ENCODE measurements at regions not wholly inside any gene's neighbourhood (a gene's known extent, or its start where the extent isn't known, plus 50 kb on each side); places are given as distances from the start of the nearest gene placed in this dataset.
A peak's percentile ranks its signal among the peaks of the same experiment; 100 is the strongest.
"Not testable (repeated sequence)": the region's sequence is repeated elsewhere in the genome, so short reads cannot be mapped to it uniquely, and the experiment has no call there.

- no peak for DNase-seq (ENCODE audit: low spot score)
Observed at GRCh38 chr2:125364984-125365265, 1291.0 kb upstream of the GYPC start.

- no peak for DNase-seq (ENCODE audit: low spot score)
Observed at GRCh38 chr2:125371867-125372266, 1284.1 kb upstream of the GYPC start.

DNA sequence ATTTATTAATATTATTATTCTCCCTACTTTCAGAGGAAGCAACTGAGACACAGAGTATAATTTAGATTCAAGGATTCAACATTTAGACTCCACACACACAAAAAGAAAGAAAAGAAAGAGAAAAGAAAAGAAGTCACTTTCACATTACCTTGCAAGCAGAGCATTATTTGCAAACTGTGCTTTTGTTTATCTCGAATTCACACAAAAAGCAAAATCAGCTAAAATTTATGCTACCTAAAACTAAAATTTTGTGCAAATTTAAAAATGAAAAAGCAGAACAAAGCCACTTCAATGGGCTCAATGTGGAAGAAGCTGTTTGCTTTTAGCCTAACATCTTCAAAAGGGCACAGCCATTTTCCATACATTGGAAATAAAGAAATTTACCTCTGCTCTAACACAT lies 1282.7 kb upstream of the GYPC start:
- no peak for DNase-seq (ENCODE audit: low spot score)

- DNase-seq (ENCODE audit: low spot score) = no peak
Observed at GRCh38 chr2:125386074-125386473, 1269.9 kb upstream of the GYPC start.

DNA sequence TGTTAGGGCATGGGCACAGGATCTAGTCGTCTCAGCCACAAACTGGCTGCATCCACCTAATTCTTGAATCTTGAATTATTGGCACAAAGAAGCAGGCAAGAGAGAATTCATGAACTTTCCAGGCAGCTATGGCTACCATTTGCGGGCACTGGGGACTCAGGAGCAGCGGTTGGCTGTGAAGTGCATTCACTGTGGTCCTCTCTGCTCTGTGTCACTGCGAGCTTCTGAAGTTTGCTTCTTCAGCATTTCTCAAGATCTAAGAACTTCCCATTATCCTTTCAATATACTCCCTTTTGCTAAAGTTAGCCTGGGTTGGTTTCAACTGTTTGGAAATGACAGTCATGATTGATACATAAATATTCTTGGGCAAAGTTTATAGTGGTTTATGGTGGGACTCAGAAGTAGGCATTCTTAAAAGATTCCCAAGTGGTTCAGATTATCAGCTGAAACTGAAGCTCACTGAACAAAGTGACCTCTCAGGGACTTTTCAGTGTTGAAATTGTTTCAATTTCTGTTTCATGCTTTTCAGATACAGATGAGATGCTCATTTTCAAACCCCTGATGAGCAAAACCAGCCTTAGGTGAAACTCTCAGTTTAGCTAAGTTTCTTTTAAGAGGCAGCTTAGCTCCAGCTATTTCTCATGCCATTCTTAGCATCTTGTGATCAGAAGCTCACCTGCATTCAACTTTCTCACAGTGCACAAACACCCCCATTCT lies 1258.3 kb upstream of the GYPC start:
- DNase-seq (ENCODE audit: low spot score) = no peak

- no peak for DNase-seq (ENCODE audit: low spot score)
Observed at GRCh38 chr2:125398738-125399524, 1257.0 kb upstream of the GYPC start.

DNA sequence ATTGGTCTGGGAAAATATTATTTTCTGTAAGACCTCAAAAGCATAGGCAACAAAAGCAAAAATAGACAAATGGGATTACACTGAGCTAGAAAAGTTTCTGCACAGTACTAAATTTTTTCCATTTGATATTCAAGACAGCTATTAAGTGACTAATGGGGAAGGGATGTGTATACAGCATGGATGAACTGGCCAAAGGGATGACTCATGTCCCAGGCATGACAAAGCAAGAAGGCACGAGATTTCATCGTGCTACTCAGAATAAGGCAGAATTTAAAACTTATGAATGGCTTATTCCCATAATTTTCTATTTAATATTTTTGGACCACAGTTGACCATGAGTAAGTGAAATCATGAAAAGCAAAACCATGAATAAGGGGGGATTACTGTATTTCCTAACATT lies 1250.1 kb upstream of the GYPC start:
- DNase-seq (ENCODE audit: low spot score) = no peak

DNA sequence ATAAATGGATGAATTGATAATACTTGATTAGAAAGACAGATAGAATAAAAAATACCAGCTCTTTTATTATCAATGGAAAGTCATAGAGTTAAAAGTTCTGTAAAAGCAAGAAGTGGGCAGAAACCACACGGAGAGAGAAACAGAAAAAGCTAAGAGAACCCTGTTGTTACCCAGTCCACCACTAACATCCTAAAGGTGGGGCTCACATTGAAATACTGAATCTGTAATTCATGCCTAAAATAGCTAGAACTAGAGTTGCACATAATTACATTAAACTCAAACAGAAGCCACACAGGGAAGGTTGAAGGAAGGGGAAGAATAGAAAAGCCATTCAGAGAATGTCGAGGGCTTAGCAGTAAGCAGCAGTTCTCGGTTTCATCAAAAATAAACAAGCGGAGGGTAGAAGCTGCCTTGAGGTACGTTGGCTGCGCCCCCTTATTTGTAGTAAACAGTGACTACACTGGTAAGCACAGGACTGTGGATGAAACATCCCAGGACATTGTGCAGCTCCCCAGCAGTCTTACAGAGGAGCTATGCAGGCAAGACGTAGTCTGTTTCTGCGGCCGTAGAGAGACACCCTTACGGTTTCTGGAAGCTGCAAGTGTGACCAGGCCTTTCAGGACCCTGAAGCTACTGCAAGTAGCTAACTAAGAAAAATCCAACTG lies 1247.0 kb upstream of the GYPC start:
- no peak for DNase-seq (ENCODE audit: low spot score)

DNA sequence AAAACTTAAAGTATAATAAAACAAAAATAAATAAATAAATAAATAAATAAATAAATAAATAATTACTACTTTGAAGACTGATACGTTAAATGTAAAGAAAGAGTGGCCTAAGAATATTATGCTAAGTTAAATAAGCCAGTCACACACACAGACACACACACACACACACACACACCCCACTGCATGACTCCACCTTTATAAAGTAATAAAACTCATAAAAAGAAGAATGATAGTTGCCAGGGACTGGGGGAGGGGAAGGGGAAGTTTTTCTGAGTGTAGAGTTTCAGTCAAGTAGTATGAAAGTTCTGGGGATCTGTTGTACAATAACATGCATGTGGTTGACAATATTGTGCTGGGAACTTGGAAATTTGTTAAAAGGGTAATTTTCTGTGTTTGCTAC lies 1237.5 kb upstream of the GYPC start:
- no peak for DNase-seq (ENCODE audit: low spot score)

- not testable (repeated sequence) for DNase-seq (ENCODE audit: low spot score)
Observed at GRCh38 chr2:125422198-125422770, 1233.7 kb upstream of the GYPC start.

- no peak for DNase-seq (ENCODE audit: low spot score)
Observed at GRCh38 chr2:125424266-125424785, 1231.6 kb upstream of the GYPC start.

GRCh38 chr2:125427721-125428315 lies 1228.1 kb upstream of the GYPC start:
- DNase-seq (ENCODE audit: low spot score) = no peak

DNA sequence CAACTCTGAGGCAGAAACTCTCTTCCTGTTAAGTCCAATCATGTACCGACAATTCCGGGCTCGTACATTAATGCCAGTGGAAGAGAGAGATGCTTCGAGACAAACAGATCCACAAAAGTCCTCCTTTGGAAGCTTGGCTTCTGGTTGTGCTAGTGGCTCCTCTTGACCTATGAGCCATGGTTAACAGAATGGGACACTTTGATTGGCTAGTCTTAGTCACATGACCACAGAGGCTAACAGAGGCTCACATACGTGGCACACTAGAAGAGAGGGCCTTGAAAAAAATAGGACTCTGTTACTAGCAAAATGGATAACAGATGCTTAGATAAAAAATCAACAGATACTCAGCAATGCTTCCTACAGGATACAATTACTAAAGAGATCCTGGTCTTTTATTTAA lies 1211.9 kb upstream of the GYPC start:
- no peak for DNase-seq (ENCODE audit: low spot score)

DNA sequence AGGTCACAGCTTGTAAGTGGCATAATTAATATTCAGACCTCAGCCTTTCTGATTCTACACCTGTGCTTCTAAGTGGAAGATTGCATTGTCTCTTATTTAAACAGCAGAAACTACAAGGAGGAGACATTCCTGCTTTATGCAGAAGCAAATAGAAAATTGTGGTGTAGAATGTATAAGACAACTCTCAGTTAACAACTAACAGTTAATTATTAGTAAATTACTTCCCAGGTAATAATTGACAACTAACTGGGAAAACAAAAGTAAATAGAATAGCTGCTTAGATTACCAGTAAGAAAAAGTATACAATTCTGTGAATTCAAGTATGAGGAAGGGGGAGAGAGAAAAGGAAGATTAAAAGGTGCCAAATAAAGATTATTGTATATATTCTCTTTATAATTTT lies 1210.5 kb upstream of the GYPC start:
- DNase-seq (ENCODE audit: low spot score) = no peak

- no peak for DNase-seq (ENCODE audit: low spot score)
Observed at GRCh38 chr2:125450092-125450491, 1205.9 kb upstream of the GYPC start.

DNA sequence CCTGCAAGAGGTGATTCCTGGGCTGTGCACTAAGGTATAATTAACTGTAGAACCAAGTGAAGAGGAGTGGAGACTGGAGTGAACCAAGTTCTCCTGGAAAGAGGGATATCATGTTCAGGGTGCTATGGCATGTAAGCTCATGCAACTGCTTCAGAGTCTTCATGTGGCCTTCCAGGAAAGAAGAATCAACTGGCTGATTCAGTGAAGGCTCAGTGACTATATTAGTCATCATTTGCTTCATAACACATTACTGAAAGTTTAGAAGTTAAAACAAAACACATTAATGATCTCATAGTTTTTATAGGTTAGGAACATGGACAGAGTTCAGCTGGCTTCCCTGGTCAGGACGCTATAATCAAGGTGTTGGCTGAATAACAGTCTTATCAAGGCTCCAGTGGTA lies 1200.8 kb upstream of the GYPC start:
- no peak for DNase-seq (ENCODE audit: low spot score)

- no peak for DNase-seq (ENCODE audit: low spot score)
Observed at GRCh38 chr2:125456693-125457363, 1199.1 kb upstream of the GYPC start.

DNA sequence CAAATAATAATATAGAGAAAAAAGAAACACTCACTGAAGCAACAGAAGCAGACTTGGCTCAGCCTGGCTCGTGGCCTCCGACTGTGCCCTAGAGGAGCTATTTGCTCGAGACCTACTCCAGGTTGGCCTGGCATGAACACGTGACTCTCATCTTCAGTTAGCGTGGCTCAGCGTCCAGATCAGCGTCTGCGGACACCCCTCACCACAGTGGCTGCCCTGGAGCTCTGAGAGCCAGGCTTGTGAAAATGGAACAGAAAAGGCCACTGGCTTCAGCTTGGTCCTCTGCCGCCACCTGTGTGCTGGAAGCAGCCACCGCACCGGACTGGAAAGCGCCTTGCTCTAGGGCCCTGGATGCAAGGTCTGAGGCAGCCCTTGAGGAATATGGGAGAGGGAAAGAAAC lies 1184.0 kb upstream of the GYPC start:
- peak; percentile 13 for DNase-seq (ENCODE audit: low spot score)

DNA sequence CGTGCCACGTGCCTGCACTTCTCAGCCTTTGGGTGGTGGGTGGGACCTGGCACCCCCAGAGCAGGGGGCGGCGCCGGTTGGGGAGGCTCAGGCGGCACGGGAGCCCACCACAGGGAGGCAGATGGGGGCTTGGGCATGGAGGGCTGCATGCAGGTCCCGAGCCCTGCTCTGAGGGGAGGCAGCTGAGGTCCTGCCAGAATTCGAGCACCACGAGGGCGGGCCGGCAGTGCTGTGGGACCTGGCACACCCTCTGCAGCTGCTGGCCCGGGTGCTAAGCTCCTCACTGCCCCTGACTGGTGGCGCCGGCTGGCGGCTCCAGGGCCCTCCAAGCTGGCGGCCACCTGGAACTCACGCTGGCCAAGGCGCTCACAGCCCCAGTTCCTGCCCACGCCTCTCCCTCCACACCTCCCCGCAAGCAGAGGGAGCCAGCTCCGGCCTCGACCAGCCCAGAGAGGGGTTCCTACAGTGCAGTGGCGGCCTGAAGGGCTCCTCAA lies 1176.8 kb upstream of the GYPC start:
- no peak for DNase-seq (ENCODE audit: low spot score)

GRCh38 chr2:125490308-125490707 lies 1165.7 kb upstream of the GYPC start:
- DNase-seq (ENCODE audit: low spot score) = no peak

- no peak for DNase-seq (ENCODE audit: low spot score)
Observed at GRCh38 chr2:125491663-125492062, 1164.3 kb upstream of the GYPC start.

DNA sequence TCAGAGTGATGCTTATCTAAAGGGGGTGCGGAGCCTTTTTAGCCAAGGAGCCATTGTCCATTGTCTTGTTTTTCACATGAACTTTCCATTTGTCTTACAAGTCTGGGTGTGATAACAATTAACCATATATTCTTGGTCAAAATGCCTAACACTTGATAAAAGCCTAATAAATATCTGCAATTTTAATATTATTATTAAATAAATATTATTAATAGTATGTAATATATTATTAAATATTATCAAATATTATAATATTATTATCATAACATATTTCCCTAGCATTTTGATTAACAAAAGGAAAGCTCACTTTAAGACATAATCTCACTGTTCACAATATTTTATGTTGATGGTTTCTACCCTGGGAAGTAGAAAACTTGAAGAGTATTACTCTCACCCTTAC lies 1143.6 kb upstream of the GYPC start:
- DNase-seq (ENCODE audit: low spot score) = no peak

All from globus pallidus (tissue), 1 donor.